GM18873 (cell line): ENCODE measurements at regions not wholly inside any gene's neighbourhood (a gene's known extent, or its start where the extent isn't known, plus 50 kb on each side); places are given as distances from the start of the nearest gene placed in this dataset.

Experiments used
- ATAC-seq: cut with Tn5 transposase; IDR thresholded peaks from one replicate; pipeline ENCODE4 v1.9.1; 2021; ENCODE audit warnings: mild to moderate bottlenecking, moderate library complexity, moderate number of reproducible peaks; ENCODE audit not compliant: unreplicated experiment, low FRiP score

GRCh38 chr2:162994718-162995117 is 156.2 kb upstream of the KCNH7 start:
- ATAC-seq: no peak

GRCh38 chr2:162992828-162993227 is 154.3 kb upstream of the KCNH7 start:
- no peak for ATAC-seq

GRCh38 chr2:162989507-162989906 is 150.9 kb upstream of the KCNH7 start:
- ATAC-seq: no peak

- ATAC-seq: no peak
Measured at GRCh38 chr2:162974771-162975170, 136.2 kb upstream of the KCNH7 start.

GRCh38 chr2:162972383-162972782 is 133.8 kb upstream of the KCNH7 start:
- ATAC-seq: no peak

- no peak for ATAC-seq
Measured at GRCh38 chr2:162968306-162968705, 129.7 kb upstream of the KCNH7 start.

- no peak for ATAC-seq
Measured at GRCh38 chr2:162967811-162968210, 129.2 kb upstream of the KCNH7 start.

- no peak for ATAC-seq
Measured at GRCh38 chr2:162967147-162967546, 128.6 kb upstream of the KCNH7 start.

GRCh38 chr2:162965191-162965590 is 126.6 kb upstream of the KCNH7 start:
- no peak for ATAC-seq

- no peak for ATAC-seq
Measured at GRCh38 chr2:162964513-162964912, 125.9 kb upstream of the KCNH7 start.

GRCh38 chr2:162963156-162963555 is 124.6 kb upstream of the KCNH7 start:
- ATAC-seq: no peak

GRCh38 chr2:162945785-162946184 is 107.2 kb upstream of the KCNH7 start:
- no peak for ATAC-seq

- no peak for ATAC-seq
Measured at GRCh38 chr2:162938387-162938786, 99.8 kb upstream of the KCNH7 start.

- no peak for ATAC-seq
Measured at GRCh38 chr2:162934191-162934590, 95.6 kb upstream of the KCNH7 start.

GRCh38 chr2:162932416-162932815 is 93.8 kb upstream of the KCNH7 start:
- ATAC-seq: no peak

- ATAC-seq: no peak
Measured at GRCh38 chr2:162929571-162929970, 91.0 kb upstream of the KCNH7 start.

GRCh38 chr2:162928356-162928755 is 89.8 kb upstream of the KCNH7 start:
- no peak for ATAC-seq

- no peak for ATAC-seq
Measured at GRCh38 chr2:162926907-162927306, 88.3 kb upstream of the KCNH7 start.

GRCh38 chr2:162926501-162926900 is 87.9 kb upstream of the KCNH7 start:
- no peak for ATAC-seq

- ATAC-seq: no peak
Measured at GRCh38 chr2:162925595-162925994, 87.0 kb upstream of the KCNH7 start.

- no peak for ATAC-seq
Measured at GRCh38 chr2:162919111-162919510, 80.5 kb upstream of the KCNH7 start.

- no peak for ATAC-seq
Measured at GRCh38 chr2:162917626-162918025, 79.1 kb upstream of the KCNH7 start.

GRCh38 chr2:162916286-162916801 is 77.8 kb upstream of the KCNH7 start:
- no peak for ATAC-seq
